ENCODE measurements at regions not wholly inside any gene's neighbourhood (a gene's known extent, or its start where the extent isn't known, plus 50 kb on each side); places are given as distances from the start of the nearest gene placed in this dataset.

DNA sequence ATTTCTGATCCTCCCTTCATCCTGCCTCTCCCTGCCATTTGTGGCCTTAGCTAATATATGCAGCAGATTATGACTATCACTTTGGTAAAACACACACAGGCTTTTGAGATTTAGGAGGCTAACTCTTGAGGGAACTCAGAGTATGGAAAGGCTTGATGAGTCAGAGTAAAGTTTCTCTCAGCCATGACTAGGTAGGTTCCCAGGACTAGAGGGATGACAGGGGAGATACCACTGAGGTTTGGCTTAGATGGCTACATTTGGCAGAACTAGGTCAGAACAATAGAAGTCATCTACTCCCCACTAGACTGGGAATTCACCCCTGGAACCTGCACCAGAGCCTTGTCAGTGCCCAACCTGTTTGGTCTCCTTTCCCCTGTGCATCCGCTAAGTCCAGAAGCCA, 585.7 kb downstream of the TLL1 start:
- Histone ChIP-seq H2AFZ (ENCODE audit: low read depth, low read length) (no peak overlapping the region), H4K20me1 (ENCODE audit: insufficient read depth, low read length) (no peaks in the 10 kb centered on the region), H3K9me3 (ENCODE audit: insufficient read depth, low read depth, low read length) (no peaks in the 10 kb centered on the region), H3K4me1 (ENCODE audit: insufficient read depth, low read length) (no peaks in the 10 kb centered on the region), H3K4me2 (ENCODE audit: low read length) (no peak overlapping the region), H3K79me2 (ENCODE audit: insufficient read depth, low read length) (no peaks in the 10 kb centered on the region), H3K4me3 (ENCODE audit: insufficient read depth, low read depth, low read length) (no peak overlapping the region), H3K27ac (ENCODE audit: low read depth, low read length) (no peak overlapping the region), H3K36me3 (ENCODE audit: insufficient read depth, low read length) (no peaks in the 10 kb centered on the region), H3K9ac (ENCODE audit: low read length) (no peak overlapping the region), H3K27me3 (ENCODE audit: insufficient read depth, low read length) (no peaks in the 10 kb centered on the region)
- H3K4me1 Mint-ChIP-seq (ENCODE audit: low read depth, unreplicated experiment) = peaks cover 5% of the 10 kb centered on the region
- peak; percentile 53 for DNase-seq (ENCODE audit: low read depth)
- peaks cover 5% of the 10 kb centered on the region for H3K9me3 Mint-ChIP-seq (ENCODE audit: unreplicated experiment)
- H3K36me3 Mint-ChIP-seq (ENCODE audit: low read depth, unreplicated experiment) = no peaks in the 10 kb centered on the region
- no peak for FAIRE-seq
- no peak overlapping the region for H3K4me3 Mint-ChIP-seq (ENCODE audit: unreplicated experiment)
- peak overlapping the region; percentile 79 for H3K27ac Mint-ChIP-seq (ENCODE audit: unreplicated experiment)
- no peaks in the 10 kb centered on the region for H3K27me3 Mint-ChIP-seq (ENCODE audit: low read depth, unreplicated experiment)
- no peak for TF ChIP-seq CTCF (IDR thresholded peaks at IDR 0.05; ENCODE audit: insufficient read depth, low read depth, low read length)
- TF ChIP-seq EZH2 (IDR thresholded peaks at IDR 0.05; ENCODE audit: insufficient read depth, low read length) = no peak

DNA sequence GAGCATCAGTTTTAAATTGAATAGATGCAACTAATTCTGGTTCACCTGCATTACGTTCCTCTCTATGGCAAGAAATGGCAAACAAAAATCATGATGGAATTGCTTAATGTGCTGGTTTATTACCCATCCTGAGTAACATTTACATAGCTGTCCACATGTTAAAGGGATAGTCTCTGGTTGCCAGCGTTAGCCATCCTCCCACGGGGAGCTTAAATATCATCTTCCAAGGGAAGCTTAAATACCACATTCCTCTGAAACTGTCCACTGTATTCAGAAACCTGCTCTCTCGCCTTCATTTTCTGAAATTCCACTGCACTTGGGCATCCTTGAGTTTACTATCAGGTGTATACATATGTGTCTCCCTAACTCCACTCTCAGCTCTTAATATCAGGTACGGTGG, 586.6 kb downstream of the TLL1 start:
- FAIRE-seq (no peak), DNase-seq (ENCODE audit: low read depth) (no peak)
- Histone ChIP-seq H4K20me1 (ENCODE audit: insufficient read depth, low read length) (no peaks in the 10 kb centered on the region), H3K9ac (ENCODE audit: low read length) (no peak overlapping the region), H3K4me1 (ENCODE audit: insufficient read depth, low read length) (no peaks in the 10 kb centered on the region), H3K36me3 (ENCODE audit: insufficient read depth, low read length) (no peaks in the 10 kb centered on the region), H3K27ac (ENCODE audit: low read depth, low read length) (no peak overlapping the region), H3K27me3 (ENCODE audit: insufficient read depth, low read length) (no peaks in the 10 kb centered on the region), H3K4me3 (ENCODE audit: insufficient read depth, low read depth, low read length) (no peak overlapping the region), H3K9me3 (ENCODE audit: insufficient read depth, low read depth, low read length) (no peaks in the 10 kb centered on the region), H3K4me2 (ENCODE audit: low read length) (no peak overlapping the region), H2AFZ (ENCODE audit: low read depth, low read length) (no peak overlapping the region), H3K79me2 (ENCODE audit: insufficient read depth, low read length) (no peaks in the 10 kb centered on the region)
- no peak overlapping the region for H3K4me3 Mint-ChIP-seq (ENCODE audit: unreplicated experiment)
- TF ChIP-seq EZH2 (IDR thresholded peaks at IDR 0.05; ENCODE audit: insufficient read depth, low read length) (no peak), CTCF (IDR thresholded peaks at IDR 0.05; ENCODE audit: insufficient read depth, low read depth, low read length) (no peak)
- H3K9me3 Mint-ChIP-seq (ENCODE audit: unreplicated experiment) = peaks cover 5% of the 10 kb centered on the region
- H3K27me3 Mint-ChIP-seq (ENCODE audit: low read depth, unreplicated experiment) = no peaks in the 10 kb centered on the region
- H3K36me3 Mint-ChIP-seq (ENCODE audit: low read depth, unreplicated experiment) = no peaks in the 10 kb centered on the region
- peaks cover 5% of the 10 kb centered on the region for H3K4me1 Mint-ChIP-seq (ENCODE audit: low read depth, unreplicated experiment)
- H3K27ac Mint-ChIP-seq (ENCODE audit: unreplicated experiment) = no peak overlapping the region

DNA sequence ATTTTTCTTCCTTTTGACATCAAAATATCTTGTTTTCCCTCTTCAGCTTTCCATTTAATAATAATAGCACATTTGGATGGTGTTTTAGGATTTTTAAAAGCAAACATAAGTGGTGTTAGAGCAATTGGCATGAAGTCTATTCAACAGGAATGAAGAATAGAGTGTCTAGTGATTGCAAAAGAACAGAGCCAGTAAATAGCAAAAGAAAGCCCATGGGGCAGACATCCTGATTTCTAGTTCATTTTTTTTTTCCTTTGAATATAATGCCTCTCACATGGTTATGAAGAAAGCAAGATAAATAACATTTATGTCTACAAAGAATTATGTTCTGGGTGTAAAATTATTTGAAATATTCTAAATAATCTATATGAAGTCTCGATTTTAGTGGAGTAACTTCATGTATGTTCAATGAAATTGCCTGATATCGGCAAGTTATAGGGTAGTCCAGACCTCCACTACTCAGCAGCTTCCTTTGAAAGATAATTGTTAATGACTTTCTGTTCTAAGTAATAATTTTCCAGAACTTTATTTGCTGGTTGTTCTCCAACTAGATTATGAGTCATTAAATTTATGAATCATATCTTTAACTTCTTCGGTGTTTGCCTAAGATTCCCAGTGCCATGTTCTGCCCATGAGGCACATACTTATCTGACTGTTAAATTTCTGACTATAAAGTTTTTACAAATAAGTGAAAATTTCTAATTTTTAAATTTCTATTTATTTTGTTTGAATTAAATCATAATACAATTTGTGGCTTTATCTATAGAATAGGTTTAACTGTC, 587.9 kb downstream of the TLL1 start:
- no peak overlapping the region for H3K27ac Mint-ChIP-seq (ENCODE audit: unreplicated experiment)
- DNase-seq (ENCODE audit: low read depth) (peak; percentile 13), FAIRE-seq (no peak)
- H3K36me3 ChIP-seq (ENCODE audit: insufficient read depth, low read length) = no peaks in the 10 kb centered on the region
- H3K27ac ChIP-seq (ENCODE audit: low read depth, low read length) = no peak overlapping the region
- H3K4me2 ChIP-seq (ENCODE audit: low read length) = no peak overlapping the region
- H3K9me3 ChIP-seq (ENCODE audit: insufficient read depth, low read depth, low read length) = no peaks in the 10 kb centered on the region
- H3K4me3 Mint-ChIP-seq (ENCODE audit: unreplicated experiment) = no peak overlapping the region
- no peaks in the 10 kb centered on the region for H3K9me3 Mint-ChIP-seq (ENCODE audit: unreplicated experiment)
- no peak overlapping the region for H3K9ac ChIP-seq (ENCODE audit: low read length)
- H3K27me3 Mint-ChIP-seq (ENCODE audit: low read depth, unreplicated experiment) = no peaks in the 10 kb centered on the region
- no peaks in the 10 kb centered on the region for H4K20me1 ChIP-seq (ENCODE audit: insufficient read depth, low read length)
- H3K79me2 ChIP-seq (ENCODE audit: insufficient read depth, low read length) = no peaks in the 10 kb centered on the region
- no peaks in the 10 kb centered on the region for H3K27me3 ChIP-seq (ENCODE audit: insufficient read depth, low read length)
- TF ChIP-seq EZH2 (IDR thresholded peaks at IDR 0.05; ENCODE audit: insufficient read depth, low read length) = no peak
- TF ChIP-seq CTCF (IDR thresholded peaks at IDR 0.05; ENCODE audit: insufficient read depth, low read depth, low read length) = no peak
- no peak overlapping the region for H3K4me3 ChIP-seq (ENCODE audit: insufficient read depth, low read depth, low read length)
- no peaks in the 10 kb centered on the region for H3K36me3 Mint-ChIP-seq (ENCODE audit: low read depth, unreplicated experiment)
- no peak overlapping the region for H2AFZ ChIP-seq (ENCODE audit: low read depth, low read length)
- H3K4me1 Mint-ChIP-seq (ENCODE audit: low read depth, unreplicated experiment) = peaks cover 5% of the 10 kb centered on the region
- no peaks in the 10 kb centered on the region for H3K4me1 ChIP-seq (ENCODE audit: insufficient read depth, low read length)

Measured in astrocyte (in vitro differentiated cells and primary cell).